HCT116 (cell line): ENCODE measurements at regions not wholly inside any gene's neighbourhood (a gene's known extent, or its start where the extent isn't known, plus 50 kb on each side); places are given as distances from the start of the nearest gene placed in this dataset.

ENCODE experiments used
- ATAC-seq: fragments of 200-7000 bp; cut with Tn5 transposase; 2 replicates; pipeline ENCODE4 v1.9.1; 2020; ENCODE audit warnings: mild to moderate bottlenecking, moderate library complexity
- BruUV-seq: library from RNA; stranded (reverse); fragments of 400-500 nt; replicated peaks from 2 replicates; lab custom pipeline; 2021; lab: Mats Ljungman, UMichigan
- CTCF ChIA-PET: fragments of 300-600 bp; sonication (Branson Sonifier 250); formaldehyde crosslinking; loops from one replicate; lab custom pipeline; 2021; ENCODE audit warnings: antibody characterized with exemption; lab: Charles Lee
- POLR2A ChIA-PET: fragments of 300-600, 350-600 bp; sonication (Branson Sonifier 250); formaldehyde crosslinking; loops from one replicate; lab custom pipeline; 2021; ENCODE audit warnings: antibody characterized with exemption; lab: Charles Lee
- RAD21 ChIA-PET, 2 experiments: fragments of 300-600 bp; sonication (Branson Sonifier 250); formaldehyde crosslinking; loops; one replicate each; lab custom pipeline; 2023; ENCODE audit warnings: low total read pairs in 2 of 2; ENCODE audit not compliant: uncharacterized antibody in 2 of 2, unreplicated experiment in 2 of 2, low non-redundant PET in 1 of 2; lab: Charles Lee
- DNase-seq: peaks from one replicate; pipeline ENCODE4 v3.0.0-alpha.2; 2010; ENCODE audit warnings: low read depth, low spot score
- H2AFZ ChIP-seq: fragments of 200-600 bp; shearing (Covaris generic), sonication (generic); 2 replicates; pipeline ENCODE4 v1.6.1; 2017; ENCODE audit warnings: low read depth, mixed run types, mixed read lengths, antibody characterized with exemption, low read length; ENCODE audit not compliant: poor library complexity, severe bottlenecking
- H3K27ac ChIP-seq: 2 replicates; pipeline ENCODE4 v1.5.1; 2012; ENCODE audit warnings: low read depth, low read length
- H3K27me3 ChIP-seq: fragments of 200-600 bp; sonication (generic); 2 replicates; pipeline ENCODE4 v1.6.1; 2016; ENCODE audit warnings: mixed run types, low read length, mixed read lengths; ENCODE audit not compliant: insufficient read depth
- H3K36me3 ChIP-seq, 2 experiments: fragments of 200-500 bp in 1 of 2; fragments of 200-600 bp in 1 of 2; sonication (Bioruptor generic) in 1 of 2; sonication (generic) in 1 of 2; 2 replicates each; pipeline versions ENCODE4 v1.5.1 to v1.6.1; 2014 to 2016; ENCODE audit warnings: low read length in 2 of 2, inconsistent platforms in 1 of 2, mixed read lengths in 1 of 2, mixed run types in 1 of 2; ENCODE audit not compliant: insufficient read depth in 2 of 2, control insufficient read depth in 1 of 2
- H3K4me1 ChIP-seq, 2 experiments: fragments of 200-600 bp in 1 of 2; sonication (generic) in 1 of 2; 2 replicates each; pipeline versions ENCODE4 v1.5.1 to v1.6.1; 2012 to 2017; ENCODE audit warnings: low read length in 2 of 2, inconsistent platforms in 1 of 2, mild to moderate bottlenecking in 1 of 2, mixed read lengths in 1 of 2, mixed run types in 1 of 2, moderate library complexity in 1 of 2; ENCODE audit not compliant: insufficient read depth in 2 of 2, control insufficient read depth in 1 of 2
- H3K4me2 ChIP-seq: fragments of 200-600 bp; sonication (generic); 2 replicates; pipeline ENCODE4 v1.6.1; 2017; ENCODE audit warnings: mixed run types, low read length, mixed read lengths
- H3K4me3 ChIP-seq, 2 experiments: fragments of 200-600 bp in 1 of 2; sonication (generic) in 1 of 2; replicated peaks in 1 of 2; 2 replicates each; pipeline ENCODE4 v1.5.1; 2011 to 2016; ENCODE audit warnings: low read length in 2 of 2, control low read depth in 1 of 2, low read depth in 1 of 2, mild to moderate bottlenecking in 1 of 2, mixed read lengths in 1 of 2, mixed run types in 1 of 2
- H3K79me2 ChIP-seq: fragments of 200-600 bp; sonication (generic); 2 replicates; pipeline ENCODE4 v1.6.1; 2017; ENCODE audit warnings: mild to moderate bottlenecking, mixed run types, low read length, moderate library complexity, mixed read lengths; ENCODE audit not compliant: insufficient read depth
- H3K9ac ChIP-seq: fragments of 200-600 bp; sonication (generic); 2 replicates; pipeline ENCODE4 v1.6.1; 2016; ENCODE audit warnings: low read length, mixed read lengths
- H3K9me2 ChIP-seq: fragments of 200-600 bp; sonication (generic), shearing (Covaris generic); 2 replicates; pipeline ENCODE4 v1.6.1; 2017; ENCODE audit warnings: mixed run types, mild to moderate bottlenecking, moderate library complexity; ENCODE audit not compliant: insufficient read depth
- H3K9me3 ChIP-seq, 2 experiments: fragments of 200-500 bp in 1 of 2; fragments of 200-600 bp in 1 of 2; sonication (Bioruptor generic) in 1 of 2; sonication (generic) in 1 of 2; 2 replicates each; pipeline ENCODE4 v1.6.1; 2014 to 2017; ENCODE audit warnings: low read length in 2 of 2, mixed read lengths in 2 of 2, inconsistent platforms in 1 of 2, low read depth in 1 of 2, mild to moderate bottlenecking in 1 of 2, mixed run types in 1 of 2, moderate library complexity in 1 of 2; ENCODE audit not compliant: control insufficient read depth in 1 of 2, insufficient read depth in 1 of 2
- H4K20me1 ChIP-seq: fragments of 200-600 bp; sonication (generic), shearing (Covaris generic); 2 replicates; pipeline ENCODE4 v1.6.1; 2017; ENCODE audit warnings: mixed run types, mild to moderate bottlenecking, moderate library complexity; ENCODE audit not compliant: insufficient read depth
- CEBPB ChIP-seq: IDR thresholded peaks from 2 replicates; pipeline ENCODE4 v1.6.1; 2012; ENCODE audit warnings: low read depth
- ELF1 ChIP-seq: IDR thresholded peaks from 2 replicates; pipeline ENCODE4 v1.6.1; 2012; ENCODE audit warnings: low read depth, borderline replicate concordance
- EZH2 ChIP-seq: fragments of 200-600 bp; sonication (generic); IDR thresholded peaks from 2 replicates; pipeline ENCODE4 v1.6.1; 2017; ENCODE audit warnings: antibody characterized with exemption, mixed run types
- EZH2phosphoT487 ChIP-seq: fragments of 200-600 bp; IDR thresholded peaks from 2 replicates; pipeline ENCODE4 v1.6.1; 2018; ENCODE audit warnings: antibody characterized with exemption, borderline replicate concordance
- JUND ChIP-seq: IDR thresholded peaks from 2 replicates; pipeline ENCODE4 v1.6.1; 2012
- POLR2A ChIP-seq: IDR thresholded peaks from 2 replicates; pipeline ENCODE4 v1.7.0; 2011; ENCODE audit warnings: borderline replicate concordance; ENCODE audit not compliant: insufficient read depth, insufficient read length; ENCODE audit errors: extremely low read depth
- POLR2AphosphoS5 ChIP-seq: IDR thresholded peaks from 2 replicates; pipeline ENCODE4 v1.6.1; 2011; ENCODE audit warnings: mild to moderate bottlenecking, low read depth, low read length, moderate library complexity
- RAD21 ChIP-seq: IDR thresholded peaks from 2 replicates; pipeline ENCODE4 v1.6.1; 2012; ENCODE audit warnings: low read depth, mild to moderate bottlenecking
- SIN3A ChIP-seq: IDR thresholded peaks from 2 replicates; pipeline ENCODE4 v1.6.1; 2012; ENCODE audit warnings: low read depth
- SP1 ChIP-seq: IDR thresholded peaks from 2 replicates; pipeline ENCODE4 v1.6.1; 2012; ENCODE audit warnings: low read depth
- SRF ChIP-seq: IDR thresholded peaks from 2 replicates; pipeline ENCODE4 v1.6.1; 2012; ENCODE audit warnings: low read depth
- YY1 ChIP-seq: IDR thresholded peaks from 2 replicates; pipeline ENCODE4 v1.6.1; 2011; ENCODE audit warnings: low read length, low read depth, moderate library complexity, mild to moderate bottlenecking; ENCODE audit not compliant: insufficient replicate concordance; ENCODE audit errors: extremely low read depth
- ZFX ChIP-seq: fragments of 450-650 bp; IDR thresholded peaks from 2 replicates; pipeline ENCODE4 v1.6.1; 2017
- intact Hi-C: fragments of 100-400 bp; cut with micrococcal nuclease; formaldehyde crosslinking; loops from 2 replicates; pipeline ENCODE4 v1.10.0; 2022
- TF ChIP-seq, protein P1 (sequence below): IDR thresholded peaks from 2 replicates; pipeline ENCODE4 v1.6.1; 2012; ENCODE audit warnings: low read depth
- TF ChIP-seq, protein P2 (sequence below): IDR thresholded peaks from 2 replicates; pipeline ENCODE4 v1.6.1; 2012
- TF ChIP-seq, protein P3 (sequence below): IDR thresholded peaks from 2 replicates; pipeline ENCODE4 v1.6.1; 2012
- TF ChIP-seq, protein P4 (sequence below), 3 experiments: fragments of 200-600 bp in 1 of 3; sonication (generic) in 1 of 3; IDR thresholded peaks in 2 of 3; conservative IDR thresholded peaks in 1 of 3; 2 replicates each; pipeline ENCODE4 v1.5.1; 2012 to 2017; ENCODE audit warnings: low read depth in 2 of 3, low read length in 2 of 3, antibody characterized with exemption in 1 of 3, borderline replicate concordance in 1 of 3, control low read depth in 1 of 3, mild to moderate bottlenecking in 1 of 3, mixed read lengths in 1 of 3, mixed run types in 1 of 3, moderate library complexity in 1 of 3; ENCODE audit not compliant: insufficient read depth in 1 of 3

DNA sequence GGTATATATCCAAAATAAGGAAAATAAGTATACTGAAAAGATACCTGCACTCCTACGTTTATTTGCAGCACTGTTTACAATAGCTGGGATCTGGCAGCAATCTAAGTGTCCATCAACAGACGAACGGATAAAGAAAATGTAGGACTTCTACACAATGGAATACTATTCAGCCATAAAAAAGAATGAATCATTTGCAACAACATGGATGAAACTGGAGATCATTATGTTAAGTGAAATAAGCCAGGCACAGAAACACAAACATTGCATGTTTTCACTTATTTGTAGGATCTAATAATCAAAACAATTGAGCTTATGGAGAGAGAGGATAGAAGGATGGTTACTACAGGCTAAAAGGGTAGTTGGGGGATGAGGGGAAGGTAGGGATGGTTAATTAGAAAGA lies 494.0 kb downstream of the UQCRFS1 start:
- Histone ChIP-seq H3K27me3 (no peaks in the 10 kb centered on the region), H3K4me3 (no peak overlapping the region), H3K36me3 (no peaks in the 10 kb centered on the region), H3K9ac (no peak overlapping the region), H4K20me1 (no peaks in the 10 kb centered on the region), H2AFZ (no peak overlapping the region), H3K27ac (no peak overlapping the region), H3K79me2 (no peaks in the 10 kb centered on the region), H3K4me2 (no peak overlapping the region), H3K9me3 (peaks cover 1 to 13% of the 10 kb centered on the region in 2 experiments; a peak in 2 of 4 replicates), H3K4me1 (no peaks in the 10 kb centered on the region), H3K9me2 (no peaks in the 10 kb centered on the region)
- no peak for DNase-seq
- ChIA-PET RAD21 (no interaction called here), CTCF (no interaction called here), POLR2A (no interaction called here)
- no TSS peak for BruUV-seq
- no peak for ATAC-seq
- no peak for TF ChIP-seq YY1
- no peak for TF ChIP-seq POLR2AphosphoS5
- intact Hi-C loops: loop anchor here (10.0 kb wide), 1 partner anchor 254 kb away; no protein-coding TSS in a partner anchor

DNA sequence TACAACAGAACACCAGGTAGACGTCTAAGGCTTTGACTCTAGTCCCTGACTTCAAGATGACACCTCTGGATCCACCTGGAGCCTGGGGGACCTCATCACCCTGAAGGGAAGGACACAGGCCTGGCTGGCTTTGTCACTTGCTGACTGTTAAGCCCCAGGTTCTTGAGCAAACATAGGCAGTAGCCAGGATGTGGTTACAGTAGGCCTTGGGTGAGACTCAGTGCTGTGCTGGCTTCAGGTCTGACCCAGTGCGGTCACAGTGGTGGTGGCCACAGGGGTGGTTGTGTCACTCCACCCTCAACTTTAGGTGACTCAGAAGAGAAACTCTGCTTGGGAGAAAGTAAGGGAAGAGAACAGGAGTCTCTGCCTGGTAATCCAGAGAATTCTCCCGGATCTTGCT lies 497.8 kb downstream of the UQCRFS1 start:
- CTCF ChIA-PET: no interaction called here
- RAD21 ChIA-PET: no interaction called here
- TF ChIP-seq, protein P1, sequence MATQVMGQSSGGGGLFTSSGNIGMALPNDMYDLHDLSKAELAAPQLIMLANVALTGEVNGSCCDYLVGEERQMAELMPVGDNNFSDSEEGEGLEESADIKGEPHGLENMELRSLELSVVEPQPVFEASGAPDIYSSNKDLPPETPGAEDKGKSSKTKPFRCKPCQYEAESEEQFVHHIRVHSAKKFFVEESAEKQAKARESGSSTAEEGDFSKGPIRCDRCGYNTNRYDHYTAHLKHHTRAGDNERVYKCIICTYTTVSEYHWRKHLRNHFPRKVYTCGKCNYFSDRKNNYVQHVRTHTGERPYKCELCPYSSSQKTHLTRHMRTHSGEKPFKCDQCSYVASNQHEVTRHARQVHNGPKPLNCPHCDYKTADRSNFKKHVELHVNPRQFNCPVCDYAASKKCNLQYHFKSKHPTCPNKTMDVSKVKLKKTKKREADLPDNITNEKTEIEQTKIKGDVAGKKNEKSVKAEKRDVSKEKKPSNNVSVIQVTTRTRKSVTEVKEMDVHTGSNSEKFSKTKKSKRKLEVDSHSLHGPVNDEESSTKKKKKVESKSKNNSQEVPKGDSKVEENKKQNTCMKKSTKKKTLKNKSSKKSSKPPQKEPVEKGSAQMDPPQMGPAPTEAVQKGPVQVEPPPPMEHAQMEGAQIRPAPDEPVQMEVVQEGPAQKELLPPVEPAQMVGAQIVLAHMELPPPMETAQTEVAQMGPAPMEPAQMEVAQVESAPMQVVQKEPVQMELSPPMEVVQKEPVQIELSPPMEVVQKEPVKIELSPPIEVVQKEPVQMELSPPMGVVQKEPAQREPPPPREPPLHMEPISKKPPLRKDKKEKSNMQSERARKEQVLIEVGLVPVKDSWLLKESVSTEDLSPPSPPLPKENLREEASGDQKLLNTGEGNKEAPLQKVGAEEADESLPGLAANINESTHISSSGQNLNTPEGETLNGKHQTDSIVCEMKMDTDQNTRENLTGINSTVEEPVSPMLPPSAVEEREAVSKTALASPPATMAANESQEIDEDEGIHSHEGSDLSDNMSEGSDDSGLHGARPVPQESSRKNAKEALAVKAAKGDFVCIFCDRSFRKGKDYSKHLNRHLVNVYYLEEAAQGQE: no peak
- TF ChIP-seq RAD21 (no peak), YY1 (no peak), SRF (no peak), ZFX (no peak), JUND (no peak), CEBPB (no peak), EZH2phosphoT487 (no peak), POLR2A (no peak), EZH2 (no peak), SIN3A (no peak), SP1 (no peak), ELF1 (no peak)
- TF ChIP-seq, protein P2, sequence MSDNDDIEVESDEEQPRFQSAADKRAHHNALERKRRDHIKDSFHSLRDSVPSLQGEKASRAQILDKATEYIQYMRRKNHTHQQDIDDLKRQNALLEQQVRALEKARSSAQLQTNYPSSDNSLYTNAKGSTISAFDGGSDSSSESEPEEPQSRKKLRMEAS: no peak
- TF ChIP-seq, protein P3, sequence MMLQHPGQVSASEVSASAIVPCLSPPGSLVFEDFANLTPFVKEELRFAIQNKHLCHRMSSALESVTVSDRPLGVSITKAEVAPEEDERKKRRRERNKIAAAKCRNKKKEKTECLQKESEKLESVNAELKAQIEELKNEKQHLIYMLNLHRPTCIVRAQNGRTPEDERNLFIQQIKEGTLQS: no peak
- TF ChIP-seq, protein P4, sequence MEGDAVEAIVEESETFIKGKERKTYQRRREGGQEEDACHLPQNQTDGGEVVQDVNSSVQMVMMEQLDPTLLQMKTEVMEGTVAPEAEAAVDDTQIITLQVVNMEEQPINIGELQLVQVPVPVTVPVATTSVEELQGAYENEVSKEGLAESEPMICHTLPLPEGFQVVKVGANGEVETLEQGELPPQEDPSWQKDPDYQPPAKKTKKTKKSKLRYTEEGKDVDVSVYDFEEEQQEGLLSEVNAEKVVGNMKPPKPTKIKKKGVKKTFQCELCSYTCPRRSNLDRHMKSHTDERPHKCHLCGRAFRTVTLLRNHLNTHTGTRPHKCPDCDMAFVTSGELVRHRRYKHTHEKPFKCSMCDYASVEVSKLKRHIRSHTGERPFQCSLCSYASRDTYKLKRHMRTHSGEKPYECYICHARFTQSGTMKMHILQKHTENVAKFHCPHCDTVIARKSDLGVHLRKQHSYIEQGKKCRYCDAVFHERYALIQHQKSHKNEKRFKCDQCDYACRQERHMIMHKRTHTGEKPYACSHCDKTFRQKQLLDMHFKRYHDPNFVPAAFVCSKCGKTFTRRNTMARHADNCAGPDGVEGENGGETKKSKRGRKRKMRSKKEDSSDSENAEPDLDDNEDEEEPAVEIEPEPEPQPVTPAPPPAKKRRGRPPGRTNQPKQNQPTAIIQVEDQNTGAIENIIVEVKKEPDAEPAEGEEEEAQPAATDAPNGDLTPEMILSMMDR (IDR thresholded peaks at IDR 0.05 in 2 of 3, conservative IDR thresholded peaks at IDR 0.05 in 1 of 3; ENCODE audit: borderline replicate concordance in 1 of 3, insufficient read depth in 1 of 3, low read depth in 2 of 3, low read length in 2 of 3): no peak

More for the DNA sequence above, 497.8 kb downstream of the UQCRFS1 start:
- Histone ChIP-seq H3K27ac (no peak overlapping the region), H3K79me2 (no peaks in the 10 kb centered on the region), H3K27me3 (no peaks in the 10 kb centered on the region), H3K4me1 (no peaks in the 10 kb centered on the region), H3K4me2 (no peak overlapping the region), H3K9me3 (peaks cover 0 to 9% of the 10 kb centered on the region in 2 experiments; a peak in 2 of 4 replicates), H3K9ac (no peak overlapping the region), H2AFZ (no peak overlapping the region), H4K20me1 (no peaks in the 10 kb centered on the region), H3K9me2 (no peaks in the 10 kb centered on the region), H3K36me3 (no peaks in the 10 kb centered on the region), H3K4me3 (no peak overlapping the region)
- ATAC-seq: no peak
- no peak for DNase-seq
- BruUV-seq: no TSS peak
- intact Hi-C loops: loop anchor here (10.0 kb wide), 1 partner anchor 250 kb away; no protein-coding TSS in a partner anchor
- POLR2A ChIA-PET: no interaction called here
